Activated CD4-positive, CD25-positive, alpha-beta regulatory T cell treated with anti-CD3 and anti-CD28 coated beads, Interleukin-2, amount 50 U/mL, for 24 hours (primary cell): ENCODE measurements at regions not wholly inside any gene's neighbourhood (a gene's known extent, or its start where the extent isn't known, plus 50 kb on each side); places are given as distances from the start of the nearest gene placed in this dataset.

ENCODE experiments used
- ATAC-seq, 2 donors: fragments of 150-1000 bp; cut with Tn5 transposase; one replicate each; pipeline ENCODE4 v1.10.0; 2021; ENCODE audit warnings: mild to moderate bottlenecking in 1 of 2, moderate library complexity in 1 of 2

GRCh38 chr1:114342376-114342775, 168.6 kb downstream of the TRIM33 start:
- ATAC-seq, result no peak

- ATAC-seq, result no peak
Measured at GRCh38 chr1:114341856-114342255, 169.1 kb downstream of the TRIM33 start.

- ATAC-seq, result peak; percentile 57 to 74
Measured at GRCh38 chr1:114341299-114341698, 169.7 kb downstream of the TRIM33 start.

GRCh38 chr1:114340892-114341291, 170.1 kb downstream of the TRIM33 start:
- no peak for ATAC-seq

- ATAC-seq, result no peak
Measured at GRCh38 chr1:114339379-114339778, 171.6 kb downstream of the TRIM33 start.

GRCh38 chr1:114338191-114338890, 172.7 kb downstream of the TRIM33 start:
- no peak for ATAC-seq

- ATAC-seq, result no peak
Measured at GRCh38 chr1:114337417-114337816, 173.6 kb downstream of the TRIM33 start.

- ATAC-seq, result no peak
Measured at GRCh38 chr1:114336360-114336759, 174.6 kb downstream of the TRIM33 start.

GRCh38 chr1:114335273-114335672, 175.7 kb downstream of the TRIM33 start:
- ATAC-seq, result no peak

GRCh38 chr1:114334297-114334696, 176.7 kb downstream of the TRIM33 start:
- no peak for ATAC-seq

- ATAC-seq, result no peak
Measured at GRCh38 chr1:114333690-114334089, 177.3 kb downstream of the TRIM33 start.

GRCh38 chr1:114331936-114332335, 178.3 kb upstream of the SYT6 start:
- no peak for ATAC-seq

- ATAC-seq, result no peak
Measured at GRCh38 chr1:114330451-114330983, 176.8 kb upstream of the SYT6 start.

- ATAC-seq, result no peak
Measured at GRCh38 chr1:114328361-114328904, 174.8 kb upstream of the SYT6 start.

- ATAC-seq, result no peak
Measured at GRCh38 chr1:114324662-114324965, 170.9 kb upstream of the SYT6 start.

- ATAC-seq, result no peak
Measured at GRCh38 chr1:114323959-114324661, 170.4 kb upstream of the SYT6 start.

- no peak for ATAC-seq
Measured at GRCh38 chr1:114322734-114323133, 169.1 kb upstream of the SYT6 start.

- no peak for ATAC-seq
Measured at GRCh38 chr1:114322207-114322606, 168.5 kb upstream of the SYT6 start.

GRCh38 chr1:114320586-114320985, 166.9 kb upstream of the SYT6 start:
- ATAC-seq, result no peak

- ATAC-seq, result no peak
Measured at GRCh38 chr1:114319418-114319817, 165.7 kb upstream of the SYT6 start.

- ATAC-seq, result no peak
Measured at GRCh38 chr1:114318961-114319360, 165.3 kb upstream of the SYT6 start.

GRCh38 chr1:114316204-114316603, 162.5 kb upstream of the SYT6 start:
- ATAC-seq, result no peak

GRCh38 chr1:114315631-114316030, 162.0 kb upstream of the SYT6 start:
- ATAC-seq, result no peak

- ATAC-seq, result no peak
Measured at GRCh38 chr1:114314576-114314975, 160.9 kb upstream of the SYT6 start.
